ENCODE measurements at regions not wholly inside any gene's neighbourhood (a gene's known extent, or its start where the extent isn't known, plus 50 kb on each side); places are given as distances from the start of the nearest gene placed in this dataset.

DNA sequence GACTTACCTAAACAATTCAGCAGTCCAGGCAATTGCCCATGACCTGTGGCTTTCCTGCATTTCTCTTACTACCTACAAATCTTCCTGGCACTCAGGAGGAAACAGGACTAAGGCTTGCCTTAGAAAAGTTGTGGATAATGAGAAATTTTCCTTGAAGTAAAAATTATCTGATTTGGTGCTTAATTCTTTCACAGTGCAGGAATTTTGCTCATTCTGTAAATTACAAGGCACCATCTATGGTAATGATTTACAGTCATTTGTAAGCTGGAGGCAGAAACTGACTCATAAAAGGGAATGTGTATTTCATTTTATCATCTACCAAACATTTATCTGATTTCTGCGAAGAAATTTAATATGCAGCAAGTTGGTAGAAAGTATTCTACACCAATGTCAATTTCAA lies 211.5 kb upstream of the FKBP1C start:
- DNase-seq (ENCODE audit: low read depth in 1 of 2, low spot score in 2 of 2): no peak
- 93% methylated on average over 1 of the region's 1 CpG; no CpG with 5 or more reads in 1 of the 2 experiments for WGBS, 2 experiments (ENCODE audit: extremely low coverage in 1 of 2, insufficient coverage in 1 of 2, insufficient read length in 1 of 2, insufficient replicate concordance in 2 of 2, low coverage in 1 of 2, low lambda C conversion rate in 2 of 2, missing lambda C conversion rate in 1 of 2)
- Histone ChIP-seq H4K8ac (ENCODE audit: extremely low read depth, insufficient read depth, low read length) (no peak overlapping the region), H3K36me3 (ENCODE audit: control insufficient read depth in 2 of 4, insufficient read depth in 4 of 4, low read length in 3 of 4) (no peaks in the 10 kb centered on the region), H3K27ac (ENCODE audit: low read depth, low read length) (peak overlapping the region; percentile 73; the same call in 1 of the 2 replicates), H2BK20ac (ENCODE audit: low read length) (no peak overlapping the region; the same call in 1 of the 2 replicates), H3K79me1 (ENCODE audit: low read depth, low read length) (no peaks in the 10 kb centered on the region), H3K18ac (ENCODE audit: extremely low read depth, low read length) (no peak overlapping the region; the same call in 1 of the 2 replicates), H2BK15ac (ENCODE audit: low read length) (no peak overlapping the region), H3K79me2 (ENCODE audit: control insufficient read depth in 1 of 2, insufficient read depth in 2 of 2, low read length in 2 of 2) (no peaks in the 10 kb centered on the region), H2BK120ac (replicated peaks; ENCODE audit: low read depth, low read length) (peak overlapping the region; percentile 18), H3K9me3 (ENCODE audit: insufficient read depth in 2 of 2, low read depth in 1 of 2, low read length in 1 of 2) (no peaks in the 10 kb centered on the region), H3K4me3 (ENCODE audit: extremely low read depth in 1 of 4, insufficient read depth in 2 of 4, low read depth in 3 of 4, low read length in 4 of 4) (no peak overlapping the region), H4K91ac (replicated peaks; ENCODE audit: insufficient read length, low read length) (peak overlapping the region; percentile 58), H3K23ac (ENCODE audit: insufficient read length) (no peak overlapping the region), H2AFZ (ENCODE audit: low read length) (no peak overlapping the region), H2BK5ac (ENCODE audit: low read depth, low read length) (peak overlapping the region; percentile 85; the same call in 1 of the 2 replicates), H2BK12ac (ENCODE audit: low read depth, low read length) (peak overlapping the region; percentile 41; the same call in 1 of the 2 replicates), H3K4ac (replicated peaks; ENCODE audit: insufficient read length, low read depth, low read length) (no peak overlapping the region), H3K14ac (ENCODE audit: insufficient read length) (no peak overlapping the region), H4K5ac (ENCODE audit: insufficient read length, low read depth, low read length) (peak overlapping the region; percentile 79), H3K4me1 (replicated peaks in 1 of 4; ENCODE audit: control insufficient read depth in 3 of 4, insufficient read depth in 4 of 4, low read length in 3 of 4) (peaks cover 0 to 3% (median 0%) of the 10 kb centered on the region in 4 experiments; a peak in 1 of 7 replicates), H4K20me1 (replicated peaks in 1 of 2; ENCODE audit: control insufficient read depth in 1 of 2, insufficient read depth in 2 of 2, low read length in 2 of 2) (no peaks in the 10 kb centered on the region), H3K4me2 (ENCODE audit: insufficient read depth in 1 of 2, low read depth in 2 of 2, low read length in 2 of 2) (no peak overlapping the region), H2AK5ac (ENCODE audit: low read depth, low read length) (no peak overlapping the region), H3K23me2 (ENCODE audit: low read depth, low read length) (no peaks in the 10 kb centered on the region), H3K27me3 (replicated peaks in 1 of 4; ENCODE audit: control insufficient read depth in 3 of 4, extremely low read depth in 1 of 4, insufficient read depth in 3 of 4, low read length in 3 of 4) (no peaks in the 10 kb centered on the region), H3K9ac (replicated peaks in 1 of 4; ENCODE audit: extremely low read depth in 1 of 4, low read depth in 3 of 4, low read length in 3 of 4) (no peak overlapping the region), H3K56ac (replicated peaks; ENCODE audit: insufficient read length, low read depth, low read length) (no peak overlapping the region)
- TF ChIP-seq SP1 (IDR thresholded peaks at IDR 0.05; ENCODE audit: low read depth, low read length) (no peak), CHD1 (IDR thresholded peaks at IDR 0.05; ENCODE audit: low read depth, low read length) (no peak), RFX5 (IDR thresholded peaks at IDR 0.05; ENCODE audit: borderline replicate concordance, low read depth, low read length) (no peak), MAX (IDR thresholded peaks at IDR 0.05) (no peak), BCL11A (IDR thresholded peaks at IDR 0.05; ENCODE audit: low read depth in 2 of 2, low read length in 2 of 2) (no peak), SP2 (IDR thresholded peaks at IDR 0.05; ENCODE audit: low read length) (no peak), EZH2 (IDR thresholded peaks at IDR 0.05; ENCODE audit: low read depth, low read length, severe bottlenecking) (no peak), HDAC6 (IDR thresholded peaks at IDR 0.05; ENCODE audit: low read depth, low read length) (no peak), NRF1 (IDR thresholded peaks at IDR 0.05; ENCODE audit: low read depth, low read length) (no peak), CBX8 (IDR thresholded peaks at IDR 0.05; ENCODE audit: borderline replicate concordance, low read depth, low read length) (no peak)
- ChIA-PET CTCF (ENCODE audit: partially characterized antibody) (no interaction called here), POLR2A (ENCODE audit: partially characterized antibody) (no interaction called here)
- FAIRE-seq: no peak
